Transverse colon (tissue), 4 donors: ENCODE measurements at regions not wholly inside any gene's neighbourhood (a gene's known extent, or its start where the extent isn't known, plus 50 kb on each side); places are given as distances from the start of the nearest gene placed in this dataset.

Source experiments
- DNase-seq: peaks from one replicate; pipeline ENCODE4 v3.0.0-alpha.2; 2019
- H3K27ac ChIP-seq, 4 donors: fragments of 200-600 bp; sonication (generic); 2 replicates each; pipeline ENCODE4 v1.5.1; 2016 to 2018; ENCODE audit warnings: inconsistent platforms in 4 of 4
- H3K27me3 ChIP-seq: fragments of 200-600 bp; sonication (generic); 2 replicates; pipeline ENCODE4 v1.5.1; 2017; ENCODE audit warnings: inconsistent platforms
- H3K36me3 ChIP-seq, 4 donors: fragments of 200-600 bp; sonication (generic); 2 replicates each; pipeline ENCODE4 v1.5.1; 2017 to 2019; ENCODE audit warnings: inconsistent platforms in 4 of 4
- H3K4me1 ChIP-seq, 4 donors: fragments of 200-600 bp; sonication (generic); 2 replicates each; pipeline ENCODE4 v1.5.1; 2017 to 2020; ENCODE audit warnings: inconsistent platforms in 4 of 4
- H3K4me3 ChIP-seq, 4 donors: fragments of 200-600 bp; sonication (generic); 1 replicate in 1 of 4; 2 replicates in 3 of 4; pipeline versions ENCODE4 v1.5.1 to v1.6.1; 2017 to 2019; ENCODE audit warnings: inconsistent platforms in 4 of 4
- H3K9me3 ChIP-seq, 2 donors: fragments of 200-600 bp; sonication (generic); 2 replicates each; pipeline ENCODE4 v1.5.1; 2017 to 2019; ENCODE audit warnings: inconsistent platforms in 2 of 2
- EP300 ChIP-seq: sonication (generic); formaldehyde crosslinking; IDR thresholded peaks from one replicate; pipeline ENCODE4 v1.6.1; 2017; ENCODE audit warnings: antibody characterized with exemption, low read depth
- POLR2A ChIP-seq: fragments of 450-650 bp; IDR thresholded peaks from one replicate; pipeline ENCODE4 v1.6.1; 2016; ENCODE audit warnings: antibody characterized with exemption, mild to moderate bottlenecking, moderate library complexity
- POLR2AphosphoS5 ChIP-seq, 3 donors: sonication (generic); formaldehyde crosslinking; IDR thresholded peaks; one replicate each; pipeline ENCODE4 v1.6.1; 2016; ENCODE audit warnings: antibody characterized with exemption in 3 of 3
- WGBS, 2 donors: methylation state at CpG; one replicate each; pipeline ENCODE4 v1.1.5; 2018; ENCODE audit warnings: low coverage in 1 of 2; 5-methylcytosine and 5-hydroxymethylcytosine counted together
- in situ Hi-C, 4 donors: fragments of 200-750 bp; cut with MboI; loops; one replicate each; pipeline versions ENCODE4 v1.15.0 to v1.15.1; 2017; ENCODE audit warnings: low sequenced_read_pairs in 3 of 4, low pct_ligation_motif_present in 1 of 4, low pct_unique_long_range_greater_than_20kb in 1 of 4
- intact Hi-C: fragments of 100-400 bp; cut with DNase I; formaldehyde crosslinking; loops from one replicate; pipeline ENCODE4 v1.15.1; 2023; ENCODE audit warnings: low total_unique reads
- TF ChIP-seq, protein P1 (sequence below), 5 experiments: fragments of 200-600 bp in 3 of 5; fragments of 450-650 bp in 2 of 5; sonication (generic) in 3 of 5; IDR thresholded peaks; 1 replicate in 2 of 5; 2 replicates in 3 of 5; pipeline ENCODE4 v1.5.1; 2016 to 2017; ENCODE audit warnings: antibody characterized with exemption in 5 of 5, inconsistent platforms in 3 of 5, mild to moderate bottlenecking in 2 of 5, moderate library complexity in 1 of 5

GRCh38 chr15:95664450-95664849, 666.0 kb upstream of the NR2F2 start:
- no peak overlapping the region for H3K27ac ChIP-seq
- H3K9me3 ChIP-seq = no peaks in the 10 kb centered on the region
- H3K4me3 ChIP-seq = no peak overlapping the region
- in situ Hi-C loops (no loop called here), intact Hi-C loops (no loop called here)
- no peaks in the 10 kb centered on the region for H3K36me3 ChIP-seq
- H3K27me3 ChIP-seq = no peaks in the 10 kb centered on the region
- no peak for DNase-seq
- 16 to 35% methylated on average over 2 to 3 of the region's 3 CpGs for WGBS, 2 donors
- TF ChIP-seq POLR2A = no peak
- TF ChIP-seq, protein P1, sequence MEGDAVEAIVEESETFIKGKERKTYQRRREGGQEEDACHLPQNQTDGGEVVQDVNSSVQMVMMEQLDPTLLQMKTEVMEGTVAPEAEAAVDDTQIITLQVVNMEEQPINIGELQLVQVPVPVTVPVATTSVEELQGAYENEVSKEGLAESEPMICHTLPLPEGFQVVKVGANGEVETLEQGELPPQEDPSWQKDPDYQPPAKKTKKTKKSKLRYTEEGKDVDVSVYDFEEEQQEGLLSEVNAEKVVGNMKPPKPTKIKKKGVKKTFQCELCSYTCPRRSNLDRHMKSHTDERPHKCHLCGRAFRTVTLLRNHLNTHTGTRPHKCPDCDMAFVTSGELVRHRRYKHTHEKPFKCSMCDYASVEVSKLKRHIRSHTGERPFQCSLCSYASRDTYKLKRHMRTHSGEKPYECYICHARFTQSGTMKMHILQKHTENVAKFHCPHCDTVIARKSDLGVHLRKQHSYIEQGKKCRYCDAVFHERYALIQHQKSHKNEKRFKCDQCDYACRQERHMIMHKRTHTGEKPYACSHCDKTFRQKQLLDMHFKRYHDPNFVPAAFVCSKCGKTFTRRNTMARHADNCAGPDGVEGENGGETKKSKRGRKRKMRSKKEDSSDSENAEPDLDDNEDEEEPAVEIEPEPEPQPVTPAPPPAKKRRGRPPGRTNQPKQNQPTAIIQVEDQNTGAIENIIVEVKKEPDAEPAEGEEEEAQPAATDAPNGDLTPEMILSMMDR (IDR thresholded peaks at IDR 0.05) = no peak
- TF ChIP-seq EP300 = no peak
- no peak for TF ChIP-seq POLR2AphosphoS5 (IDR thresholded peaks at IDR 0.05)
- H3K4me1 ChIP-seq = no peaks in the 10 kb centered on the region

GRCh38 chr15:95669146-95669922, 661.2 kb upstream of the NR2F2 start:
- Histone ChIP-seq H3K27me3 (no peaks in the 10 kb centered on the region), H3K27ac (peak overlapping the region in 1 of 4 donors; percentile 18), H3K36me3 (no peaks in the 10 kb centered on the region), H3K4me3 (peak overlapping the region in 1 of 4 donors; percentile 20), H3K4me1 (no peaks in the 10 kb centered on the region), H3K9me3 (no peaks in the 10 kb centered on the region)
- DNase-seq = no peak
- in situ Hi-C loops = no loop called here
- intact Hi-C loops = no loop called here
- 46 to 57% methylated on average over 8 to 10 of the region's 10 CpGs for WGBS, 2 donors
- TF ChIP-seq POLR2A (no peak), POLR2AphosphoS5 (IDR thresholded peaks at IDR 0.05) (no peak)
- TF ChIP-seq, protein P1 (IDR thresholded peaks at IDR 0.05) = no peak

GRCh38 chr15:95674031-95674430, 656.5 kb upstream of the NR2F2 start:
- no peak overlapping the region for H3K4me3 ChIP-seq
- H3K9me3 ChIP-seq = no peaks in the 10 kb centered on the region
- H3K36me3 ChIP-seq = no peaks in the 10 kb centered on the region
- in situ Hi-C loops (no loop called here), intact Hi-C loops (no loop called here)
- no peaks in the 10 kb centered on the region for H3K27me3 ChIP-seq
- H3K4me1 ChIP-seq = no peaks in the 10 kb centered on the region
- DNase-seq = no peak
- H3K27ac ChIP-seq = no peak overlapping the region
- 77 to 91% methylated on average over 2 to 4 of the region's 4 CpGs for WGBS, 2 donors
- TF ChIP-seq POLR2AphosphoS5 (IDR thresholded peaks at IDR 0.05) (no peak), POLR2A (no peak), EP300 (no peak)
- TF ChIP-seq, protein P1 (IDR thresholded peaks at IDR 0.05) = no peak

GRCh38 chr15:95676500-95676899, 654.0 kb upstream of the NR2F2 start:
- TF ChIP-seq EP300 (no peak), POLR2A (no peak), POLR2AphosphoS5 (IDR thresholded peaks at IDR 0.05) (no peak)
- TF ChIP-seq, protein P1 (IDR thresholded peaks at IDR 0.05) = no peak

More at GRCh38 chr15:95676500-95676899, 654.0 kb upstream of the NR2F2 start:
- in situ Hi-C loops (no loop called here), intact Hi-C loops (no loop called here)
- no peaks in the 10 kb centered on the region for H3K9me3 ChIP-seq
- no peak for DNase-seq
- no peaks in the 10 kb centered on the region for H3K27me3 ChIP-seq
- no peaks in the 10 kb centered on the region for H3K36me3 ChIP-seq
- H3K27ac ChIP-seq = no peak overlapping the region
- H3K4me1 ChIP-seq = no peaks in the 10 kb centered on the region
- WGBS, 2 donors = 77% methylated on average over 3 of the region's 3 CpGs; no CpG with 5 or more reads in 1 of the 2 donors
- no peak overlapping the region for H3K4me3 ChIP-seq
